IPS DF 4.7 (cell line): ENCODE measurements at regions not wholly inside any gene's neighbourhood (a gene's known extent, or its start where the extent isn't known, plus 50 kb on each side); places are given as distances from the start of the nearest gene placed in this dataset.
"Not testable (repeated sequence)": the region's sequence is repeated elsewhere in the genome, so short reads cannot be mapped to it uniquely, and the experiment has no call there.

Source experiments
- DNase-seq: peaks from one replicate; pipeline ENCODE4 v3.0.0-alpha.2; 2013; ENCODE audit warnings: low spot score; ENCODE audit errors: extremely low read depth

DNA sequence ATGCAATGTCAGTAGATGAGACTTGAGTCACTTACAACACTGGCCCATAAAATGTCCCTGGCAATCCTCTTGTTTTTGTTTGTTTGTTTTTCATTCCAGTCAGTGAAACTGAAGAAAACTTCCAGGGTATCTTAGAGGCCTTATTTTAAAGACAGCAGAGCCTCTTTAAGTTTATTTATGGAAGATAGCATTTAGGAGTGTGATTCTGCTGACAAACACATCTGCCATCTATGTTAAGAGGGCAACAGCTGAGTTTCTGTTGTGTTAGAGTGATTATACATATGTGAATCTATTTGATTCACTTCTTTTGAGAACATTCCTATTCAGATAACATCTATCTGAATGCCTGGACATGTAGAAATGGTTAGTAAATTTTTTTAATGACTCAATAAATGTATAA is 812.6 kb downstream of the TENT5A start:
- no peak for DNase-seq

DNA sequence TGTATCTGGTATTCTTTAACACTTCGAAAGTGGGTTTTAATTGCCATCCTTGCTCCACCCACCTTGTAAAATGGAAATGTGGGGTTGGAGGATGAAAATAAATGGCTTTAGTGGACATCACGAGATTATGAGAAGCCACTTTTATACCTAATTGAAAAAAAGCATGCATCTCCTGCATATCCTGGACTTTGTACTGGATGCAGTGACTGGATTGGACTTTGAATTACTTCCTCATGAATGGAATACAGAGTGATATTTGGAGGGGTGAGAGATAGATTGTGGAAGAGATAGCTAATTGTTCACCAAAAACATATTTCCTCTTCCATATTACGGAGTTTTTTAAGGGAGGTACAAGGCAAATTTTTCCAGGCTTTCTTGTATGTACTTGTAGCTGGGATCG is 813.0 kb downstream of the TENT5A start:
- no peak for DNase-seq

DNA sequence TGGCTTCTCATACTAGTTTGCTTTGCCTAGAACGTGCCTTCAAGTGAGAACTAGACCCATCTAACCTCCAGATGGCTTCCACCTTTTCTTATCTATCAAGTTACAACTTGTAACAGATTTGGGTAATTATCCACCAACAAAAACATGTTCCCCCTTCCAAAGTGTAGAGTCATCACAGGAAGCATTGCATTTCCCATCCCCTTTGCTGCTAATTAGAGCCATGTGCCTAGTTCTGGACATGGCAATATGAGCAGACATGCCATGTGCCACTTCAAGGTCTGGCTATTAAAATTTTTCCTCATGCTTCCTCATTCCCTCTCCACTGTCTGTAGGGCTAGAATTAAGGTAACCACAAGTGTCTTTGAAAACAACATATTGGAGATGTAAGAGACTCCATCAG is 814.4 kb downstream of the TENT5A start:
- no peak for DNase-seq

DNA sequence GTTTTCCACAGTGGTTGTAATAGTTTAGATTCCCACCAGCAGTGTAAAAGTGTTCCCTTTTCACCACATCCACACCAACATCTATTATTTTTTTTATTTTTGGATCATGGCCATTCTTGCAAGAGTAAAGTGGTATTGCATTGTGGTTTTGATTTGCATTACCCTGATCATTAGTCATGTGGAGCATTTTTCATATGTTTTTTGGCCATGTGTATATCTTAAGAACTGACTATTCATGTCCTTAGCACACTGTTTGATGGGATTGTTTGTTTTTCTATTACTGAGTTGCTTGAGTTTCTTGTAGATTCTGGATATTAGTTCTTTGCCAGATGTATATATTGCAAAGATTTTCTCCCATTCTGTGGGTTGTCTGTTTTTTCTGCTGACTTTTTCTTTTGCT is 820.1 kb downstream of the TENT5A start:
- no peak for DNase-seq

DNA sequence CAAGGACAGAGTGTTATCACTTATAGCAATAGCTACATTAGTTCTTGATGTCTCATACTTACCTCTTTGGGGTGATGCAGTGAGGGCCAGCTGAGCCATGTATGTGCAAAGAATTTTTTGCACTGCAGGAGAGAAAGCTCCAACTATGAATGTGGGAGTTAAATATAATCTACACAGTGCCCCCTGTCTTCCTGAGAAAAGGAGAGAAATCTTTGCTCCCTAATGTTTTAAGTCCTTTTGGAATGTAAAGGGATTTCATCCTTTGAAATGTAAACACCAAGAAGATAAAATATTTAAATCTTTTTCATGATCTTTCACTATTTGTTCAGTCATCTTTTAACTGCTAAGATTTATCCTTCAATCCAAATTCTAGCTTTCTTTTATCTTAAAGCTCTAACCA is 822.1 kb downstream of the TENT5A start:
- no peak for DNase-seq

DNA sequence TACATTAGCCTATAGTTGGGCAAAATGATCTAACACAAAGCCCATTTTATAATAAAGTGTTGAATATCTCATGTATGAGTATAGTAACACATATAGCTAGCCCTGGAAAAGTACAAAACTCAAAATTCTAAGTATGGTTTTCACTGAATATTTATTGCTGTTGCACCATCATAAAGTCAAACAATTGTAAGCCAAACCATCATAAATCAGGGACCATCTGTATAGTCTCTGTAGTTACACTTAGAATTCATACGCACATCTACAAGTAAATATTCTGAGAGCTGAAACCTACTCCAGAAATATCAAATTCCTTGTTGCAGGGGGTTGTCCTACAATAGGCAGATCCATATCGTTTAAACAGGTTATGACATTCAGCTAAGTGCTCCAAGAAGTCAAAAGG is 817.3 kb downstream of the BCKDHB start:
- DNase-seq: no peak

DNA sequence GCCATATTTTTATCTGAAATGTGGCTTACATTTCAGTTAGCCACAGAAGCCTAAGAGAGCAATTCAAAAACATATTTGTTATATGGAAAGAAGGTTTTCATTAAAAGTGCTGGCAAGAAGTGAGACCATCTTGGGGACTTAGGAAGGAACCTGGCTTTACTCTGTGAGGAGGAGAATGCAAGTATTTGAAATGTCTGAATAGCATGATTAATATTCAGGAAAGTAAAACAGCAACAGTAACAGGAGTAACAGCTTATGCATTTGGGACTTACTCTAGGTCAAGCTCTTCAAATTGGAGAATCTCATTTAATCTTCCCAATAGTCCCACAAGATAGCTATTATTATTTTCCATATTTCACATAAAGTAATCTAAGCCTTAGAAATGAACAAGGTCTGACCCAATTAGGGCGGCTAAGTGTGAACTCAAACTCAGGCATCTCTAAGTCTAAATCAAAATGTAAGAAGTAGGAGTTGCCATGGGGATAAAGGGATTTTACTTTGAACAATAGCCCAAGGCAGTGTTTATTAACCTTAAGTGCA is 816.5 kb downstream of the BCKDHB start:
- no peak for DNase-seq

DNA sequence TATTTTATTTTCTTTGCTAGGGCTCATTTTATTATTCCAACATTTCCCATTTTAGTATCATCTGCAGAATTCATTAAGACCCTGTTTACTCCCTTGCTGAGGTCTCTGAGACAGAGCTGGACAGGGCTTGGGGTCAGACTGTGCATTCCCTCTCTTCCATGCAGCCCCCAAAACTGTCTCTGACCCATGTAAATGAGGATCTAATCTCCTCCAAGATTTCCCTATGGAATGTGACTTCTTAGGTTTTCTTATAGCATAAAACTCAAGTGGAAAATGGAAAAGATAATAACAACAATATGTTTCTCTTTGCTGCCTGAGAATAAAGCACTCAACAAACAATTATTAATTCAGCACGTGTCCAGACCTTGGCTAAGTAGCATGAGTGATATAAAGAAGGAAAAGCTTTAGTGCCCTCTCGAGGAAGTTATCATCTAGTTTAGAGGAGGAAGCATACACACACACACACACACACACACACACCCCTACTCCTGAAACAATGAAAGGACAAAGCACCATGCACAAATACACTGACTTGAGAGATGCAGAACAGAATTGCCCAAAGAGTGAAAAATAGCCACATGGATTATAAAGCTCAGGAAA is 815.5 kb downstream of the BCKDHB start:
- no peak for DNase-seq

DNA sequence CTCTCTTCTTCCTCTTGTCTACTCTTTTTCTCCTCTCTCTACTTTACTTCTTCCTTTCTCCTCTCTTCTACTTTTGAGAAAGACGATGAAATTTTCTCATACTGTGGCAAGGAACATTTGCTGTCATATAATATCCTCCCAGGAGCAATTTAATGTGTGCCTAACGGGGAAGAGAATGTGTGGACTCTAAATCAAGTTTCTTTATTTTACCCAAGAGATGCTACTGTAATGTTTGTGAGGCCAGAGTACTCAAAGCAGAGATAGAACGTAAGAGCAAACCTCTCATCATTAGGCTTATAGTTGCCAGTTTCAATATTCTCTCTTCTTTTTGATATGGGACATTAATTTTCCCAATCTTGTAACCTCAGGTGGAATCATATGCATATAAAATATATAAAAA is 801.4 kb downstream of the BCKDHB start:
- DNase-seq: no peak

DNA sequence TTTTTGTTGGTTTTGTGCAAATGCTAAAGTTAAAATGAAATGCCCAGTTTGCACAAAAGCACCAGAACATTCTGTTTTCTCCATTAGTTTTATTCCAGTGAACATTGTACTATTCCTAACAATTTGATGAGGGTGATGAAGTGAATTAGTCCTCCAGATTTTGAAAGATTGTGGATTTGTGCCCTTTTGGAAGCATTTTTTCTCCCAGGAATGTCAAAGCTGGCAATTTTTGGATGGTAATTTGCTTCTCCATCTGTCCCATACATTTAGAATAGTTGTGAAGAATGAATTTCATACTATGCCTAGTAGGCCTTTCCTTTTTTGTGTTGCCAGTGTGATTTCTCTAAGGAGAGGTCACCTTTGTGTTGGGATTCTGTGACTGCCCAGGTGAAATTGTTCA is 797.2 kb downstream of the BCKDHB start:
- no peak for DNase-seq

DNA sequence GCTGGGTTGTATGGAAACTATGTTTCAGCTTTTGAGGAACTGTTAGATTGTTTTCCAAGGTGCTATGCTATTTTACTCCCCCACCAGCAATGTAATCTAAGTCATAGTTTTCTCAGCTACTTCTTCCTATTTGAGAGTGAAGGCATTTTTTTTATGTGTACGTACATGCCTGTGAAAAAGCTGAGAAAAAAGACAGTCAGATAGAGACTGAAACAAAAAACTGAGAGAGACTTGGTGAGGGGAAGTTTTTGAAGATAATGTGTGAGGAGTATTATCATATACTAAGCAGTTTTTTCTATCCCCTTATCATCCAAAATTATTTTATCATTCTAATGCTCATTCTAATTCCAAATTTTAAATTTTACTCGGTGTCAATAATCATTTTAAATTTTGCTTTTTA is 780.0 kb downstream of the BCKDHB start:
- DNase-seq: no peak

DNA sequence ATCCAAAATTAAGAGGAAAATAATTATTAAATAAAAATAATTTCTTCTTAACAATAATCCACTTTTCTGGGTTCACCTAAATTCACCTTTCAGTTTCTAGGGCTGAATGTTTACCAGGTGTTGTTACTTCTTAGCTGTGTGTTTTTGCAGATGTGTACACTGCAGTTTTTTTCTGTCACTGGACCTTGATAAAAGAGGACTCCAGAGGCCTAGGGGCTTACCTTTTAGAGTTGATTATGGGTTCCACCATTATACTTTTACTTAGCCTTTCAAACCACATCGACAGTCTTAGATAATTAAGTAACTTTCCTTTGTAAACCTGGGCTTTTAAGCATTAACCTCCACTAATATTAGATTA is 766.5 kb downstream of the BCKDHB start:
- DNase-seq: no peak

DNA sequence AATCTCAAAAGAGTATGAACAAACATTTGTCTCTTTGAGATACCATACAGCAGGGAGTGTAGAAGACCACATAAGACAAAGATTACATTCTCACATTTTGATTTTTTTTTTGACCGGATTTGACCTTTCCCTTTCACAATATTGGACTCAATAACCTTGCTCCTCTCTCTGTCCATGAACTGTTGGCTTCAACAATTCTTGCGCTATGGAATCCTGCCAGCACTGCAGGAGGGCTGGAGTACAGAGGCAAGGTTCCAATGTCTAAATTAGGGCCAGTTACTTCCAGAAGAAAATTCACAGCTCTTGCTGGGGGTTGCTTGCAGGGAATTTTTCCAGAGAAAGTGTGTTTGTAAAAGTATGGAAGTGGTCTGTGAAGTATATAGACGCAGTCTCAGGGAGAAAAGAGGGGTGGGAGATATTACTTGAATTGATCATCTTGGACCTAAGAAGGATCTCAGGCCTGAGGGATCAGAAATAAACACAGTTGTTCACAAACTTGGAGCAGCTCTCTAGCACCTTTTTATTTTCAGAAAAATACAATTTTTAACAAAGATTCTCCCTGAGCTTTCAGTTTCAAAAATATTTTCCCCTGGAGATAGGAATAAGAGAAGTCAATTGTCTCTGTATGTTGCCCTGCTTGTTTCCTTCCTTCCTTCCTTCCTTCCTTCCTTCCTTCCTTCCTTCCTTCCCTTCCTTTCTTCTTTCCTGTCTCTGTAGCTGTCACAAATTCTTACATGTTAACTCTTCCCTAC is 765.9 kb downstream of the BCKDHB start:
- no peak for DNase-seq

DNA sequence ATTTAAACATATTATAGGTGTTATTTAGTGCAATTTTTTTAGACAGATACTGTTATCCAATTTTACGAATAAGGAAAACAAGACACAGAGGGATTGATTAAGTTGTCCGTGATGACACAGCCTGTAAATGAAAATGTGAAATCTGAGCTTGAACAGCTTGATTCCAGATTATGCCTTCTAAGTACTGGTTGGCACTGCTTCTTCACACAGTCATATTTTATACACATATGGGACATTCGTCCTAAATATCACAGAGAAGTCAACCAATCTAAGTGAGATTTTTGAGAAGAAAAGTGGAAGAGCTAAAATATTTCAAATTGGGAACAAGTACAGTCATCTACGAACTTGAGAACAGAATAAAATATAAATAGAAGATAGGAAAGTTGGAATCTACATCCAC is 756.3 kb downstream of the BCKDHB start:
- DNase-seq: no peak

DNA sequence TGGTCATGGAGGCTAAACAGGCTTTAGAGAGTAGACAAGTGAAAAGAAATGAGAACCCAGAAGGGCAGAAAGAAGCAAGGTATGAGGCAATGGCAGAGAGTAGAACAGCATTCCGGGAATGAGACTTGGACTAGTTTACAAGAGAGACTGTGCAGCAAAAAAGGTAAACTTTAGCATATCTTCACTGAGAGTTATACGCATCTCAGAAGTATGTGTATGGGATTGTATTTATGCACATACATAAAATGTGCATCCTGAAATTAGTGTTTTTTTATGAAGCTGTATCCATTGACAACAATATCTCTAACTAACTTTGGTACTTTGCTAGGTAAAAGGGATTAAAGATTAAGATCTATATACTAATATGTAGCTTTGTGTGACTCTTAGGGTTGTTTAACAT is 753.6 kb downstream of the BCKDHB start:
- no peak for DNase-seq

DNA sequence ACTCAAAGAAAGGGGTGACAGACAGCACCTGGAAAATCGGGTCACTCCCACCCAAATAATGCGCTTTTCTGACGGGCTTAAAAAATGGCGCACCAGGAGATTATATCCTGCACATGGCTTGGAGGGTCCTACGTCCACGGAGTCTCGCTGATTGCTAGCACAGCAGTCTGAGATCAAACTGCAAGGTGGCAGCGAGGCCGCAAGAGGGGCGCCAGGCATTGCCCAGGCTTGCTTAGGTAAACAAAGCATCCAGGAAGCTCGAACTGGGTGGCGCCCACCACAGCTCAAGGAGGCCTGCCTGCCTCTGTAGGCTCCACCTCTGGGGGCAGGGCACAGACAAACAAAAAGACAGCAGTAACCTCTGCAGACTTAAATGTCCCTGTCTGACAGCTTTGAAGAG is 741.5 kb downstream of the BCKDHB start:
- DNase-seq: not testable (repeated sequence)

DNA sequence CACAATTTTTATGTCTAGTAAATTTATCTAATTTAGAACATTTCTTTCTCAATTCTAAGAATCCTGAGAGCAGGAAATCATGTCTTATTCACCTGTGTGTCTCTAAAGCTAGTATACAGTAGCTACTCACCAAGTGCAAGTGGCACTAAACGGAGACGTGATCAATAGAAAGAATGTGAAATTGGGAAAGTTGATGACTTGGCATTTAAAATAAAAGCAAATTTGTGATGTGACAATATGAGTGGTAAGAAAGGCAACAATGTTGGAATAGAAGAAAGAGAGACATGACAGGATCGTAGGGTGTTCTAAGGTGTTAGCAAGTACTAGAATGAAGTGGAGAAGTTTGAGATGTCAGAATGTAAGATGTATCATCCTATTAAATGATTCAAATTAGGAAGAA is 725.9 kb downstream of the BCKDHB start:
- DNase-seq: no peak

DNA sequence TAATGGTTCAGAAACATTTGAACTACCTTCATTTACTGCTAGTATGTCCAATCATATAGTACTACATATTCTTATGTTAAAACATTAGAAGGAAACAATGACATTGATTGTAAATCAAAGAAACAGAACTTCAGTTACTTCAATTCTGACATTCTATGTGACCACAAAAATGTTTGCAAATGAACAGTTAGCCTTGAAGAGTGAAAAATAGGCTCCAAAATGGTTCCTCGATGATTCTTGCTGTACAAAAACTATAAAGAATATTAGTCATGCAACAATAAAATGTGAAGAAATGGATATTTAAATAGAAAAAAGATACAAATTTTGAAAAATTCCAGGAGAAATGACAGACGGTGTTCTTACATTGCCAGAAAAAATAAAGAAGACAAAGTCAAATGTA is 686.9 kb downstream of the BCKDHB start:
- DNase-seq: no peak

DNA sequence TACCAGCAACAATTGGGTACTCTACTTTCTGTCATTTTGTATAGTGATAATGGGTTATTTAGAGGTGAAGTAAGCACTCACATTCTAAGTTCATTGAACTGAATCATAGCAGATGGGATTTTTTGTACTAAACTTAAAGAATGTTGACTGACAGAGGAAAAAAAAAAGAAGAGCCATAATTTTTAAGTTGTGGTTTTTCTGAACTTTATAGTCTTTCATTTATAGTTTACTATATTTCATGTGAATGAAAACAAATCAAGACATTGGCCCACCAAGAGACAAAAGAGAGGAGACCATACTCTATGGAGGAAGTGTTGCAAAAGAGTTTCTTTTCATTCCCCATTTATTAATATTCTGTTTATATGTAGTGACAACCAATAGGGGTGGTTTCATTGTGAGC is 685.7 kb downstream of the BCKDHB start:
- DNase-seq: no peak

DNA sequence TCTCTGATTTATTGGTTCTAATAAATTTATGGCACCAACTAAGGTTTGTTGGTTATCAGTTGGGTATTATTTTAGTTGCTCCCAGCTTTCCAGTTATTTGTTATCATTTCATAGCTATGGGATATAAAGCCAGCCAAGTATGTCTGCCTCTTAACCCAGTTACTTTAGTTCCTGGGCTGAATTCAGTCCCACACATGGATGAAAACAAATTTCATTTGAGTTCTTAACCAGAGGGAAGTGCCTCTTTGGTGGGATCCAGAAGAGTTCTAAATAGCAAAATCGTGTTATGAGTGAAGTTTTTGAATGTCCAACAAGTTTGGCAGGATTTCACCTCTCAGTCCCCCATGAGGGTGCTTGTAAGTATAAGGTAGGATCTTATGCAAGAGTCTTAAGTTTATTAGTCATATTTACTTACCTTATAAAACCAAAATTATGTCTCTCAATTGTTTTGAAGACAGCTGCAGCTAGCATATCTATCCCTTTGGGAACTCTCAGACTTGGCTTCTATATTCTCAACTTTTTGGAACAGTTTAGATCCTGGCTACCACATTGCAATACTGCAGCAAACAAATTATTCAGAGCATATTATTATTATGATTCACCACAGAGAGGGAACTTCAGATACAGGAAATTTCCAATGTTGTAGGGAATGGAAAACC is 683.6 kb downstream of the BCKDHB start:
- no peak for DNase-seq

DNA sequence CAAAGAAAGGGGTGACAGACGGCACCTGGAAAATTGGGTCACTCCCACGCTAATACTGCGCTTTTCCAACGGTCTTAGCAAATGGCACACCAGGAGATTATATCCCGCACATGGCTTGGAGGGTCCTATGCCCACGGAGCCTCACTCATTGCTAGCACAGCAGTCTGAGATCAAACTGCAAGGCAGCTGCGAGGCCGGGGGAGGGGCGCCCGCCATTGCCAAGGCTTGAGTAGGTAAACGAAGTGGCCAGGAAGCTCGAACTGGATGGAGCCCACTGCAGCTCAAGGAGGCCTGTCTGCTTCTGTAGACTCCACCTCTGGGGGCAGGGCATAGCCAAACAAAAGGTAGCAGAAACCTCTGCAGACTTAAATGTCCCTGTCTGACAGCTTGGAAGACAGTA is 676.8 kb downstream of the BCKDHB start:
- DNase-seq: not testable (repeated sequence)

DNA sequence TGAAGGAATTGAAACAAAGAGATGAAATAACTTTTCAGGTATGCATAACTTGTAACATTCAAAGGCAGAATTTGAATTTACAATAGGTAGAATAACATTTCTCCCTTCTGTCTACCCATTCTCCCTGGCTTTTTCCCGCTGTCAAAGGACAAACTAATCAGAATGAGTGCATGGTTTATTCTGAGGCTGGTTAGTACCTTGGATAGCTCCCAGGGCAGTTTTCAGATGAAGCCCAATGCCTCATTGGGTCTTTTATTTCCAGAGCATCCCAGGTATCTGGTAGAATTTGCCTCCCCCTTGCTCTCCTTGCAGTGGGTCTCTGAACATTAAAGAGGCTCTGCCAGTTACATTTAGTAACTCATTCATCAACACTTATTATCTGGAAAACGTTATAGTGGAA is 665.5 kb downstream of the BCKDHB start:
- peak; percentile 28 for DNase-seq

DNA sequence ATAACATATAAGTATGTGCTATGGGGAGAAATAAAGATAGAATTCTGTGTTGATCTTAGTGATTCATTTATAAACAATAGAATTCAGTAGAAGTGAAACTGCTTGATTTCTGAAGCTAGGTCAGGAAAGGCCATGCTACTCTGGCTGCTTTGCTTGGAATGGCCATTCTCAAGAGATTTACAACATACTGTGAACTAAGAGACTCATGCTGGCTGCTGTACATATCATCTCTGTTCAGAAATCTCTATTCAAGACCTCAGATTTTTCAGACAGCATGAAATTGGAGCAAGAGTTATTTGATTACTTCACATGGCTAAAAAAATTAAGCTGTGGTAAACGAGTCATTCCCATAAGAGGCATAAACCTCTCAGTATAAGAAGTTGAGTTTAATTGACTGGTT is 662.6 kb downstream of the BCKDHB start:
- DNase-seq: no peak
